ENCODE measurements at regions not wholly inside any gene's neighbourhood (a gene's known extent, or its start where the extent isn't known, plus 50 kb on each side); places are given as distances from the start of the nearest gene placed in this dataset.

DNA sequence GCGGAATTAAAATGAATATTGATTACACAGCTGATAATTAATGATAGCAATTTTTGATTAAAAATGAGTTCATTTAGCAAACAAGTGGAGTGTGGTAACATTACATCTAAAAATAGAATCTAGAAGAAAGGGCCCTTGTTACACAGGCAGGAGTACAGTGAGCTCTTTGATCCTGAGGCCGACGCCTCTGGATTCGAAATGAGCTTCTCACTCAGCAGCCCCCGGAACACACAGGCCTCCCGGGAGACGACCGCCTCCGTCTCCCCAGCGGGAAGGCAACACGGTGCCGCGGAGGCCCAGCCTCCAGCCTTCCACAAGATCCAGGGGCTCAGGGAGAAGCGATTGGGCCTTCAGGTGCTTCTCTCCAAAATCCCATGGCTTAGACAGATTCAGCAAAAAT, 379.1 kb downstream of the BRD1 start:
- TF ChIP-seq ELF1 (IDR thresholded peaks at IDR 0.05; ENCODE audit: borderline replicate concordance, low read depth) (no peak), CTCF (IDR thresholded peaks at IDR 0.05 in 2 of 3, conservative IDR thresholded peaks at IDR 0.05 in 1 of 3; ENCODE audit: borderline replicate concordance in 1 of 3, insufficient read depth in 1 of 3, low read depth in 2 of 3, low read length in 2 of 3) (no peak), POLR2AphosphoS5 (IDR thresholded peaks at IDR 0.05; ENCODE audit: low read depth, low read length) (no peak)
